Transverse colon (tissue), 4 donors: ENCODE measurements at regions not wholly inside any gene's neighbourhood (a gene's known extent, or its start where the extent isn't known, plus 50 kb on each side); places are given as distances from the start of the nearest gene placed in this dataset.

Experiments used
- DNase-seq: peaks from one replicate; pipeline ENCODE4 v3.0.0-alpha.2; 2019
- H3K27ac ChIP-seq, 4 donors: fragments of 200-600 bp; sonication (generic); 2 replicates each; pipeline ENCODE4 v1.5.1; 2016 to 2018; ENCODE audit warnings: inconsistent platforms in 4 of 4
- H3K27me3 ChIP-seq: fragments of 200-600 bp; sonication (generic); 2 replicates; pipeline ENCODE4 v1.5.1; 2017; ENCODE audit warnings: inconsistent platforms
- H3K36me3 ChIP-seq, 4 donors: fragments of 200-600 bp; sonication (generic); 2 replicates each; pipeline ENCODE4 v1.5.1; 2017 to 2019; ENCODE audit warnings: inconsistent platforms in 4 of 4
- H3K4me1 ChIP-seq, 4 donors: fragments of 200-600 bp; sonication (generic); 2 replicates each; pipeline ENCODE4 v1.5.1; 2017 to 2020; ENCODE audit warnings: inconsistent platforms in 4 of 4
- H3K4me3 ChIP-seq, 4 donors: fragments of 200-600 bp; sonication (generic); 1 replicate in 1 of 4; 2 replicates in 3 of 4; pipeline versions ENCODE4 v1.5.1 to v1.6.1; 2017 to 2019; ENCODE audit warnings: inconsistent platforms in 4 of 4
- H3K9me3 ChIP-seq, 2 donors: fragments of 200-600 bp; sonication (generic); 2 replicates each; pipeline ENCODE4 v1.5.1; 2017 to 2019; ENCODE audit warnings: inconsistent platforms in 2 of 2
- CTCF ChIP-seq, 5 experiments: fragments of 200-600 bp in 3 of 5; fragments of 450-650 bp in 2 of 5; sonication (generic) in 3 of 5; IDR thresholded peaks; 1 replicate in 2 of 5; 2 replicates in 3 of 5; pipeline ENCODE4 v1.5.1; 2016 to 2017; ENCODE audit warnings: antibody characterized with exemption in 5 of 5, inconsistent platforms in 3 of 5, mild to moderate bottlenecking in 2 of 5, moderate library complexity in 1 of 5
- EP300 ChIP-seq: sonication (generic); formaldehyde crosslinking; IDR thresholded peaks from one replicate; pipeline ENCODE4 v1.6.1; 2017; ENCODE audit warnings: antibody characterized with exemption, low read depth
- POLR2A ChIP-seq: fragments of 450-650 bp; IDR thresholded peaks from one replicate; pipeline ENCODE4 v1.6.1; 2016; ENCODE audit warnings: antibody characterized with exemption, mild to moderate bottlenecking, moderate library complexity
- POLR2AphosphoS5 ChIP-seq, 3 donors: sonication (generic); formaldehyde crosslinking; IDR thresholded peaks; one replicate each; pipeline ENCODE4 v1.6.1; 2016; ENCODE audit warnings: antibody characterized with exemption in 3 of 3
- WGBS, 2 donors: methylation state at CpG; one replicate each; pipeline ENCODE4 v1.1.5; 2018; ENCODE audit warnings: low coverage in 1 of 2; 5-methylcytosine and 5-hydroxymethylcytosine counted together
- in situ Hi-C, 4 donors: fragments of 200-750 bp; cut with MboI; loops; one replicate each; pipeline versions ENCODE4 v1.15.0 to v1.15.1; 2017; ENCODE audit warnings: low sequenced_read_pairs in 3 of 4, low pct_ligation_motif_present in 1 of 4, low pct_unique_long_range_greater_than_20kb in 1 of 4
- intact Hi-C: fragments of 100-400 bp; cut with DNase I; formaldehyde crosslinking; loops from one replicate; pipeline ENCODE4 v1.15.1; 2023; ENCODE audit warnings: low total_unique reads

- no peaks in the 10 kb centered on the region for H3K27me3 ChIP-seq
- no peak overlapping the region for H3K4me3 ChIP-seq
- H3K27ac ChIP-seq = no peak overlapping the region
- H3K36me3 ChIP-seq = no peaks in the 10 kb centered on the region
- WGBS, 2 donors = 92 to 94% methylated on average over 3 of the region's 3 CpGs
- no peak for DNase-seq
- no peaks in the 10 kb centered on the region for H3K9me3 ChIP-seq
- no peaks in the 10 kb centered on the region for H3K4me1 ChIP-seq
- in situ Hi-C loops = no loop called here
- intact Hi-C loops = no loop called here
- TF ChIP-seq POLR2A (no peak), EP300 (no peak), CTCF (IDR thresholded peaks at IDR 0.05) (no peak), POLR2AphosphoS5 (IDR thresholded peaks at IDR 0.05) (no peak)
These were observed 172.1 kb upstream of the DACH1 start for GRCh38 chr13:72039126-72039525.

GRCh38 chr13:72029981-72030380 lies 163.0 kb upstream of the DACH1 start:
- Histone ChIP-seq H3K9me3 (peaks cover 7 to 14% of the 10 kb centered on the region in 2 donors), H3K4me3 (no peak overlapping the region), H3K27me3 (no peaks in the 10 kb centered on the region), H3K4me1 (no peaks in the 10 kb centered on the region), H3K36me3 (no peaks in the 10 kb centered on the region), H3K27ac (no peak overlapping the region)
- 80 to 83% methylated on average over 2 to 3 of the region's 3 CpGs for WGBS, 2 donors
- DNase-seq = no peak
- in situ Hi-C loops (no loop called here), intact Hi-C loops (no loop called here)
- TF ChIP-seq CTCF (IDR thresholded peaks at IDR 0.05) (no peak), EP300 (no peak), POLR2A (no peak), POLR2AphosphoS5 (IDR thresholded peaks at IDR 0.05) (no peak)

- peaks cover 7 to 14% of the 10 kb centered on the region in 2 donors for H3K9me3 ChIP-seq
- H3K27ac ChIP-seq = no peak overlapping the region
- in situ Hi-C loops (no loop called here), intact Hi-C loops (no loop called here)
- no peaks in the 10 kb centered on the region for H3K36me3 ChIP-seq
- 63 to 91% methylated on average over 1 of the region's 1 CpG for WGBS, 2 donors
- H3K27me3 ChIP-seq = no peaks in the 10 kb centered on the region
- H3K4me3 ChIP-seq = no peak overlapping the region
- TF ChIP-seq POLR2A (no peak), CTCF (IDR thresholded peaks at IDR 0.05) (no peak), EP300 (no peak), POLR2AphosphoS5 (IDR thresholded peaks at IDR 0.05) (no peak)
- DNase-seq = no peak
- no peaks in the 10 kb centered on the region for H3K4me1 ChIP-seq
These were observed 158.8 kb upstream of the DACH1 start for GRCh38 chr13:72025836-72026235.

GRCh38 chr13:72023895-72024294 lies 156.9 kb upstream of the DACH1 start:
- intact Hi-C loops = no loop called here

More at GRCh38 chr13:72023895-72024294, 156.9 kb upstream of the DACH1 start:
- DNase-seq = no peak
- Histone ChIP-seq H3K27ac (no peak overlapping the region), H3K4me1 (no peaks in the 10 kb centered on the region), H3K36me3 (no peaks in the 10 kb centered on the region), H3K27me3 (no peaks in the 10 kb centered on the region), H3K9me3 (no peaks in the 10 kb centered on the region), H3K4me3 (no peak overlapping the region)
- in situ Hi-C loops = no loop called here
- TF ChIP-seq POLR2AphosphoS5 (IDR thresholded peaks at IDR 0.05) = no peak
- TF ChIP-seq CTCF (IDR thresholded peaks at IDR 0.05) = no peak
- TF ChIP-seq POLR2A = no peak
- no peak for TF ChIP-seq EP300
- 86 to 100% methylated on average over 3 to 6 of the region's 6 CpGs for WGBS, 2 donors
